ENCODE measurements at regions not wholly inside any gene's neighbourhood (a gene's known extent, or its start where the extent isn't known, plus 50 kb on each side); places are given as distances from the start of the nearest gene placed in this dataset.

DNA sequence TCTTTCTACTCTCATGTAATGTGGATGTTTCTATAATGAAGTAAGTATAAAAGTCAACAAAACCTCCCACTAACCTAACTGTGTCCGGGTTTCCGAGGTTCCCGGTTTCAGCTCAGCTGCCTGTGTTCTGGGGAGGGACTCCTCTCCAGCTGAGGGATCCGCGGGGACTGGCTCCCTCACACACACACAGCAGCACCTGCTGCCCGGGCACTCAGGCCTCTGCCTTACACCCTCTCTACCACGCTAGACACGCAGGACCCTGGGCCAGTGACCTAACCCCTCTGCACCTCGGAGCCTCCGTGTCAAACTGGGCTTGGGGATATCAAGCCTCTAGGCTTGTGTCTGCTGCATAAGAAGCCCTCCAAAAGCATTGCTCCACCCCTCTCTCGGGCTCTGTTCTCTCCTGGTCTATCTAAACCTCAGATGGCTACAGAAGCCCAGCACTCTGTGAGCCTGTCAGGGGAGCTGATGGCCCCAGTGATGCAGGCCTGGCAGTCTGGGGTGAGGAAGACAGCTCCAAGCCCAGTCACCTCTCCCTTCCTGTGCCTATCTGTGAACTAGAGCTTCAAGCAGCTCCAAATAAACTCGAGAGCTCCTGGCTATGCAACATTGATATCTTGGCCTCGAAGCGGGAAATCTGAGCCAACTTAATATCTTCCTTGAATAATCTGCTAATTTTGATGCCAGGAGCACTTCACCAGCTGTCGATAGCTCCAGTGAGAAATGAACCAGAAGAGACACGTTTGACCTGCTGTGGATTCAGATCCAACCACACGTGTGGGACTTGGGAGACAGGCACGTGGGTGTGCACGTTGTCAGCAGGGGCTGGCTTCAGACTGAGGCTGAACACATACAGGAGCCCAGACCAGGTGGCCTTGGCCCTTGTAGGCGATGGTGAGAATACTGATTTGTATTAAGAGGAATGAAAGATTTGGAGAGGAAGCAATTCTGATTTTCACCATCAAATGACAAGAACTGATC lies 232.7 kb upstream of the B3GAT1 start:
- DNase-seq (ENCODE audit: low read depth) = no peak

DNA sequence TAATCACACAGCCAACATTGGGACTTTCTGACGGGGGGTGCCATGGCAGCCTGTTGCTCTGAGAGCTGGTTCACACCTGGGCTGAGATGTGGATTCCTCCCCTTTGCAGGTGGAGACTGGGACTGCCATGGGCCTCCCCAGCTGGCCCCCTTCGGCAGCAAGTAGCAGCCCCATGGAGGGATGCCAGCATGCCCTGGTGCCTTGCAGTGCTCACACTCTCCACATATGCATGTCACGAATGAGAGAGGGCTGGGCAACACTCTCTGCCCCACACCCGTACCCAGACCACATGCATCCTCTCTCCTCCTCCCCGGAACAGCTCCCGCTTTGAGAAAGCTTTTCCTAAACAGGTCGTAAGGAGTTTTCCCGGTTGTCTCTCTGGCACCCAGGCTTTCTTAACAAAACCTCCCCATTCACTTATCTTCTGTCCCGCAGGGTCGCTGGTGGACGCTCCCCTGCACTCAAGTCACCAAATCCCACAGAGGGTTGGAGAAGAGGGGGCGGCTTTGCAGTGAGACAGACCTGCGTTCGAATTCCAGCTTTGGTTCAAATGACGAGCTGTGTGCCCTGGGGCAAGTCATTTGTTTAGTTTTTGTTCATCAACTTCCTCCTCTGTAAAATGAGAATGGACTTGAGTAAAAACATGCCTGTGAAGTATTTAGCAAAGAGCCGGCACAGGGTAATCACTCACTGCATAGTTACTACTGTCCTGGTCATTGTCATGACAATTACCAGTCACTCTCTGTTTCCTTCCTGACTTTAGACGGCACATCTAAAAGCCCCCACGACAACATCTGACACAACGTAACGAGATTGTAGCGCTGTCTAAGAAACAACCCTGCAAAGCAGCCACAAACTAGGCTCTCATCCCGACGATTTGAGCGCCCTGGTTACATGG lies 231.3 kb upstream of the B3GAT1 start:
- DNase-seq (ENCODE audit: low read depth) = no peak

DNA sequence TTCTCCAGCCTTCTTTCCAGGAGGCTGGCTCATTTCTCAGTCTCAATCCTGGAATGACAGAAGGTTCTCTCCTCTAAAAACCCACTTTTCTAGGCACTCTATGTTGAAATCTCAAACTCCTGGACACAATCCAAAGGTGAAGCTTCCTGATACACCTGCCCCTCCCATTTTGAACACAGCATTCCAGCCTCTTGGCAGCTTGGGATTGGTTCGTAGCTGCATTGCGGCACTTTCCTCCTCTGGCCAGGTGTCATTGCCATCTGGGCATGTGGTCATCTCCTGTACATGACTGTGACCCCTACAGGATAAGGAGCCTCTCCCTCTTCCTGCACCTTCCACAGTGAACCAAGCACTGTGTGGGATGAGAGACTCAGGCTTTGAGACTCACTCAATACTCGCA lies 230.2 kb upstream of the B3GAT1 start:
- DNase-seq (ENCODE audit: low read depth) = no peak

DNA sequence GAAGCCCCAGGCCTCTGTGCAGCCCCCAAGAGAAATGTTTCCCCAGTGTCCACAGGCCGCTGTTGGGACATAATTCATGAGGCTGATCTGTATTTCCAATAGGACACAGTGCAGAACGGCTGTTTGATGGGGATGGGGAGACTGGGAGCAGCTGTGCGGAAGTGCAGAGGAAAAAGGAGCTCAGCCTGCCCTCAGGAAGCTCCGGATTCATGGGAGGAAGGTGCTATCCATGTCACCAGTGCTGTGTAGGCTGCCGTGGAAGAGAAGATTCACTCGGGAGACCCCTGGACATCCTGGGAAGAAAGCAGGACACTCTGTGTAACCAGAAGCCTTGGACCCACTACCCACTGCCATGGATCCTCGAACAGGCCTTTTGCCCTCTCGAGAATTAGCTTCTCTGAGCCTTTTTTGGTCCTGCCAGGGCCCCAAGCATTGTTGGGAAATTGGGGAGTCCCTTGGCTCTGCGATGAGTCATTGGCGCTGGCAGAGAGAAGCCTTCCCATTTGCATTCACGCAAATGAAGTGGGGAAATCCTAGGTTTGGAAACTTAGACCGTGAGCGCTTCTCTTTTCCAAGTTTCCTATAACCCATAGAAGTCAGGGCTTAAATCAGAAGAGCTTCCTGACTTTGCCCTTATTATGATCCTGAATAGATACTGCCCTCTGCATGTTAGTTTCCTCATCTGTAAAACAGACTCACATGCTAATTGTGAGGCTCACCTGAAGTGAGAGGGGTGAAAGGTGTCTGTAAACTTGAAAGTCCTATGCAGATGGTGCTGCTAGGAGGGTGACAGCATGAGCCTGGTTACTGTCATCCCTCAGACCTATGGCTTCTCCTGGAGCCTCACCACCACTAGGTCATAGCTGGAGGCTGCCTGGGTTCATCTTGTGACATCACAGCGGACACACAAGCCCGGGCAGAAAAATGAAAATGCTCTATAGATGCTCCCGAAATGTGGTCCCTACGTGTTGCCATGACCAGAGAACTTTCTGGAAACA lies 229.2 kb upstream of the B3GAT1 start:
- no peak for DNase-seq (ENCODE audit: low read depth)

DNA sequence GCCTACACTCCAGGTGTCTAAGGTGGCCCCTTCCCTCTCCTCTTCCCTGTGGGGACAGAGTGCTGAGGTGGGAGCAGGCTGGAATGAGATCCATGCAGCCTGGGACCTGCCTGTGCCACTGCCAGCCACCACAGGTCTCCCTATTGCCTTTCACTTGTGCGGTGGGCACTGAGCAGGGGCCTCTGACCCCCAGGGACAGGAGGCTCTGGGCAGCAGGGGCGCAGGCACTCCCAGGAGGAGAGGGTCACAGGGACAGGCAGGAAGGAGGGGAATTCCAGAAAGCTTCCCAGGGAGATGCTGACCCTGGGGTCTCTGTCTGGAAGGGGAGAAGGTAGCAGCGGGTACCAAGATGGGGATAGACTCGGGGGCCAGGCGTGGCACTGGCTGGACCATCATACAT lies 228.5 kb upstream of the B3GAT1 start:
- DNase-seq (ENCODE audit: low read depth) = no peak

DNA sequence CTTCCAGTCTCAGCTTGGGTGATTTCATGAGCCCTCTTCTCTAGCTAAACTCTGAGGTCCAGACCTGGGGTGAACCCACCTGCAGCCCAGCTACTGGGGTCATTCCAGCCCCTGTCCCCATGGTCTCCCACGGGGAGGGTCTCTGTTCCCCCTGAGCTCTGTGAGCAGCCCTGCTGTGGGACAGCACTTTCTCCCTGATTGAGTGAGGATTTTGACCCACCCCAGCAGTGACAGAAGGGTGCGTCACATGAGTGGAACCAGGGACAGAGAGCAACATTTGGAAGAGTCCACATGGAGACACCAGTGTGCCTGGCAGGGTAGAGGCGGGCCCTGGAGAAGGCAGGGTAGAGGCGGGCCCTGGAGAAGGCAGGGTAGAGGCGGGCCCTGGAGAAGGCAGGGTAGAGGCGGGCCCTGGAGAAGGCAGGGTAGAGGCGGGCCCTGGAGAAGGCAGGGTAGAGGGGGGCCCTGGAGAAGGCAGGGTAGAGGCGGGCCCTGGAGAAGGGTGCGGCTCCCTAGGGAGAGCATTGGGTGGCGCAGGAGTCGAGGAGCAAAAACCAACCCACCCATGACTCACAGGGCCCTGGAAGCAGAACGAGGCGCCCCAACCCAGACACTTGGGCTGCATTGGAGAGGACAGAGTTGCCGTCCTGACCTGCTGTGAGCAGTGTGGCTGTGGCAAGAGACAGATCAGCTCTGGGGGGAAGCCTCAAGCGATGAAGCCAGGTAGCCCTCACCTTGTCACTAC lies 227.7 kb upstream of the B3GAT1 start:
- no peak for DNase-seq (ENCODE audit: low read depth)

DNA sequence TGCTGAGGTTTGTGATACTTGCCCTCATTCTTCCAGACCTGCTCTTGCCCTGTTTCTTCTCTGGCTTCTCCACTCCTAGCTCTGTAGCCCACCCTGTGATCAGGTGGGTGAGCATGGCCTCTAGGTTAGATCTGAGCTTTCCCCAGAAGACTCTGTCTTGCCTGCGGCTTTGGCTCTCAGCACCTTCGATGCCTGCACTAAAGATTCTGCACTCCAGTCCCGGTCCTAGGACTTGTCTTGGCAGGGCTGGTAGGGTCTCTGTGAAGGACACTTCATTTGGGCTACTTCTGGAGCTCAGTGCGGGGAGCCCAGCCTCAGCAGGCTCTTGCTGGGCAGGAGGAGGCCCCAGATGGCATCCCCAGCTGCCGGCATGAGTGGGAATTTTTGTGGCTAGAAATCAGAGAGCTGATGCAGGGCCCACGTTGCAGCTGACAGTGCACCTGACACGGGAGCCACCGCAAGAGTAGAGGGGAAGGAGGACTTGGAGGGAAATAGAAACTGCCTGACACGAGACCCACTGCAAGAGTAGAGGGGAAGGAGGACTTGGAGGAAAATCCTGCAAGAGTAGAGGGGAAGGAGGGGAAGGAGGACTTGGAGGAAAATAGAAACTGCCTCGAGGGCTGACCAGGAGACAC lies 226.9 kb upstream of the B3GAT1 start:
- no peak for DNase-seq (ENCODE audit: low read depth)

DNA sequence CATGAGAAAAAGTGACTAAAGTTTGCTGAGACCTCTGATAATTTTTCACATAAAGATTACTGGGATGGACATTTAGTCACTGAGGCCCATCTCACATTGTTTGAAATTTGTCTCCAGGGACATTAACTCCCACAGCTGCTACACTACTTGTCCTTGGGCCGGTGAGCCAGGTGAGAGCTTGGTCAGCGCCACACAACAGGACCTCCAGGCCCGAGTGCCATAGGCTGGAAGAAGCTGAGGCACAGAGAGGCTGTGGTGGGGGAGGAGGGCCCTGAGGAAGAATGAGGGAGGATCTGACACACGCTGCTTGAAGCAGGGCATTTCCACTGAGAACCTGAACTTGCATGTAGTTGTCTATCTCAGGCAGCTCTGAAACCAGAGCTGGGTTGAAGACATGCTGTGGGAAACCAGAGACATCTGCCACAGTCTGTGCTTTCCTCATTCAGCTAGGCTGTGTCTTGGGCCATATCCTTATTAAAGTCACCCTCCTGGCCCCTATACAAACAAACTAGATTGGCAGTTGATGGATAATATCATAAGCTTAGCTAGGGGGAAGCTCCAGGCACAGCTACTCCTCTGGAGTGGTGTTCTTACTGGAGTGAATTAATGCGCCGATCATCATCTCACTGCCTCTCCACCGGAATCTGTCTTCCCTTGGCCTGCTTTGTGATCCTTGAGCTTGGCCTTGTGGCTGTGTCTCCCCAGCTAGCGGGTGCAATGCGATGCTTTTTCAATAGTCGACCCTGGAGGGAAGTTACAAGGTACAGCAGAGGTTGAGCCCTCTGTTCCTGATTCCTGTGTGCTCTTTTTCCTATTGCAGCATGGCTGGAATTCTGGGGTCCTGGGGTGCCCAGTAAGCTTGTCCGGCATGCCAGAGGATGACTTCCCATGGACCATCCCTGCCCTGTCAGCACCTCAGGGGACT lies 225.3 kb upstream of the B3GAT1 start:
- no peak for DNase-seq (ENCODE audit: low read depth)

DNA sequence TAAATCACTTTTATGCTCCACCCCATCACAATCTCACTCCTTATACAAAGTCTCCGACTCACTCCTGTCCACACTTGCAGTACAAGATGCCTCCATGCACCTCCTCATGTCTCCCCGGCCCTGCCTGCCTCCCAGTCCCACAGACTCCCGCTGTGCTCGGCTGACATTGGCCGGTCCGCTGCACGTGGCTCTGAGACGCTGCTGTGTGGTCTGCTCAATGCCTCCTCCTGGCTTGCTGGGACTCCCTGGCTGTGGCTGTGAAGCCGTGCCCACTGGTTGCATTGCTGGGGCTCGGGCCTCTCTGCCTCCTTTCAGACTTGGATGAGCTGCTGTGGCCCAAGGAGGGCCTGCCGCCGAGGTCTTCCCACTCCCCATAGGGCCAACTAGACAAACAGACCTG lies 224.0 kb upstream of the B3GAT1 start:
- no peak for DNase-seq (ENCODE audit: low read depth)

DNA sequence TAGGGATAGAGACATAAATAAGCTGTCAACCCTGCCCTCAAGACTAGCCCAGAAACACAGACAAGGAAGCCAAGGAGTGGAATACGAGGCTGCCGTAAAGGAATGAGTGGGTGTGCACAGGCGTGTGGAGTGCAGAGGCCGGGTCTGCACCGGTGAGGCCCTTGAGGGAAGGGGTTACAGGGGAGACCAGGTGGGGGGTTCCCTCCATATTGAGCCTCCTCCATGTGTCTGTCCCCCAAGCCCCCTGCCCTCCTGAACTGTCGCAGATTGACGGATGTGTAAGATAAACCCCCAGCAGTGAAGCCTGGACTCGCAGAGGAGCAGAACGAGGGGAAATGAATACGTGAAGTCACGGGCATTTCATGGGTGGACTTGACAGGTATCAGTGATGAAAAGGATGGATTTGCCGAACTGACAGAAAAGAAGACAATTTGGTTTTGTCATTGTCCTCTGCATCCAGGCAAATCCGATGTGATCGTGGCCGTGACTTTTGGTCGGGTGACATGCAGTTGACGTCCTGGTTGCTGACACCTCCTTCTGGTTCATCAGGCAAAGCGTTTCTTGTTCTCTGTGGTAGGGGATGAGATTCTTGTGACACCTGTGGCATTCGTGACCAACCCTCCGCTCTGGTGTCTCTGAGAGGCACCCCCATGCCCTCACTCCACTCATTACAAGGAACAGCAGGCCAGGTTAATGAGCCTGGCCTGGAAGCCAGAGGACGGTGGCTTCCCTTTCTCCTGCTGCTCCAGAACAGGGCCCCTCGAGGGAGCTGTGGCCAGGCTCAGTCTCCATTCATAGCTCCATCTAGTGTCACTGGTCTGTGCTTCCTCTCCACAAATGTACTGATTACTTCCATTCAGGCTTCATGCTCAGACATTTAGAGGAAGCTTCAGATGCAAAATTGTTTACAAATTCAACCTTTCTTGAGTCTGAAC lies 223.1 kb upstream of the B3GAT1 start:
- no peak for DNase-seq (ENCODE audit: low read depth)

DNA sequence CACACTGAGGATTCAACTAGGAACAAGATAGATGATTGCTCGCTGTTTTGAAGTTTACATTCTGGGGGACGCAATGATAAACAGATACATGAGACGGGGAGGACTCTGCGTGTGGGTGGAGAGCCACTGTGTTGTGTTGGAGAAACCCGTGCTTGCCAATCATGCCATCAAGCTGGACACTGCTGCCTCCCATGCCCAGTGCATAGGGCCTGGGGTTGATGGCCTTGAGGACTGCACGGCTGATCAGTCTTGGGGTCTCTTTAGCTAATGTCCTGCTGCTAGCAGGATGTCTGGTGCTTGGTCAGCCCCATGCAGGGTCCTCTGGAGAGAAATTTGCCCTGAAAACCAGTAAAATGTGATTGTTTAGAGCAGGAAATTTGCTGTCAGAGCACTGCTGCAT lies 221.2 kb upstream of the B3GAT1 start:
- no peak for DNase-seq (ENCODE audit: low read depth)

DNA sequence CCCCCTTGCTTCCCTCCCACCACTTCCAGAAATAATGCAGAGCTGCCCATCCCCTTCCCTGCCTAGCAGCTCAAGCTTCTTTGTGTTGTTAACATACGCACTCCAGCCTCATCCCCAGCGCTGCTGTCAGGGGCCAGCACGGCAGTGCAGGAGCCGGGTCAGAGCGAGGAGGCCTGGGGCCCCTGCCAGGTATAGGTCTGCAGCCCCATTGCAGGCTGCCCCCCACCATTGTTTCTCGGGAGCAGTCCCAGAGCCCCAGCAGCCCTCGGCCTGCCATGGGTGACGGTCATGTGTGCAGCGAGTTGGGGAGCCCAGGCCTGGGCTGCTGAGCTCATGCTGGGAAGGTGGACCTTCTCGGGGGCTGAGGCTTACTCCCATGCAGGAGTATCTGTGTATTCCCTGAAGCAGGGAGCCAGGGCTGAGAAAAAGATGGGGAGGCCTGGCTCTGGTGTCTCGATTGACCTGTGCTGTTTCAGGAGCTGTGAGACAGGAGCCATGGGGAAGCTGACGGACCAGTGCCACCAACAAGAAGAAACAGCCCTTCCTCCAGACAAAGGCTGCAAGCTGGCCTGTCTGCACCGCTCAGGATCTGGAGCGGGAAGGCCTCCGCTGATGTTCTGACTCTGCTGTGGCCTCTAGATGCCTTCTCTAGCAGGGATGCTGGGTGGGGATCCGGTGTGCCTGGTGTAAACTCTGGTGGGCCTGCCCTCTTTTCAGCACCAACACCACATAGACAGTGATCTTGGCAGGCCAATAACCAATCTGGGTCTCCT lies 220.5 kb upstream of the B3GAT1 start:
- DNase-seq (ENCODE audit: low read depth) = no peak

DNA sequence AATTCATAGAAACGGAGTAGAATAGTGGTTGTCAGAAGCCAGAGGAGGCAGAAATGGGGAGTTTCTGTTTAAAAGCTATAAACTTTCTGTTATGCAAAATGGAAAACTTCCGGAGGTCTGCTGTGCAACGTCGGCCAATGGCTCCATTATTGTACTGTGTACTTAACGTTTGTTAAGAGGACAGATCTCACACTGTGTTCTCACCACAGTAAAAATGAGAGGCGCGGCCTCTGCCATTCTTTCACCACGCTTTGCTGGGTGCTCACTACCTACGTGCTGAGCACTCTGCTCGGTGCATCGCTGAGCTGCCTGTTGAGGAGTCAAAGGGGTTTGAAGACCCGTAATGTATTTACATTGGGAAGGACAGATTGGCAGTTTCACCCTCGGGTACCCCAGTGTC lies 218.8 kb upstream of the B3GAT1 start:
- DNase-seq (ENCODE audit: low read depth) = no peak

DNA sequence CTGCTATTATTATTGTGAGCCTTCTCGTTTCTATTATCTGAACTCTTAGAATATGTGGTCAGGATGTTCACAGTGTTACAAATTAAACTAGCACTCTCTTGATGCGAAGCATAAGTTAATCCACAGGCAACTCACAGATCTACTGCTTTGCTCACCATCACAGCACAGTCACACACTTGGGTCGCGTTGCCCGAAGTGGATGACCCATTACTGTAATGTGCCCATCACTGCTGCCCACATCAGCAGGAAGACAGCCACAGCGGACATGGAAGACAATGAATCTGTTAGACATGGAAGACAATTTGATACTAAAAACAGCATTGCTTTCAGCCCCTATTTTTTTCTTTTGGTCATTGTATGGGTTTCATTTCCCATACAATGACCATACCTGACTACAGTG lies 216.4 kb upstream of the B3GAT1 start:
- DNase-seq (ENCODE audit: low read depth) = no peak

DNA sequence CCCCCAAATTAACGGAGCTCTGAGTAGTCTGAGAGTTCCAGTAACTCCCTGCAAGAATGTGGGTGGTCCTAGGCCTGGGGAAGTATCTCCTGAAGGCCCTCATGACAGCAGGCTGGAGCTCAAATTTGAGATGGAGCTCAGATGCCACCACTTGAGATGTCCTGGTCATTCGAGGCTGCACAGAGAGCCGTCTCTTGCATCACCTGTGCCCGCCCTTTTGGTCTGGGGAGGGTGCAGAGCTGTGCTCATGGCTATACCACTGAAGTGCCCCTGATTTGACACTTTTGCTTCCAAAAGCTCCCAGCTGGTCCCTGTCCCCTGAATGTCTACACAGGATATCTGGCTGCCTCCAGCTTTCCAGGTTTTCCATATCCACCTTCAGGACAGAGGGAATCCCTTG lies 214.0 kb upstream of the B3GAT1 start:
- DNase-seq (ENCODE audit: low read depth) = no peak

DNA sequence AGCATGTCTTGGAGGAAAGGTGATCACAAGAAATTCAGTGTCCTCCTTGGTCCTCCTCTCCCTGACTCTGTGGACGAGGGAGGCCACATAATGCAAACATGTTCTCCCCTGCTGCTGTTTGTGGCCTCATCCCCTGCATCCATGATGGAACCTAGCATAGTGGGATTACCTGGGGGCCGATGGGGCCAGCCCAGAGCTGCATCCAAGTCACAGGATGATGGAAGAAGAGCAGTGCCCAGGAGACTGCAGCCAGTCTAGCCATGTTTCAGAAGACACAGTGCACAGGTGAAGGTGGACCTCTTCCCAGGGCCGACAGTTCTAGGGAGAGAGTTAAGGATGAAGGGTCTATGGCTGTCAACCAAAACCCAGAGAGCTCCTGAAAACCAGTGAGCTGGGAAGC lies 213.6 kb upstream of the B3GAT1 start:
- no peak for DNase-seq (ENCODE audit: low read depth)

DNA sequence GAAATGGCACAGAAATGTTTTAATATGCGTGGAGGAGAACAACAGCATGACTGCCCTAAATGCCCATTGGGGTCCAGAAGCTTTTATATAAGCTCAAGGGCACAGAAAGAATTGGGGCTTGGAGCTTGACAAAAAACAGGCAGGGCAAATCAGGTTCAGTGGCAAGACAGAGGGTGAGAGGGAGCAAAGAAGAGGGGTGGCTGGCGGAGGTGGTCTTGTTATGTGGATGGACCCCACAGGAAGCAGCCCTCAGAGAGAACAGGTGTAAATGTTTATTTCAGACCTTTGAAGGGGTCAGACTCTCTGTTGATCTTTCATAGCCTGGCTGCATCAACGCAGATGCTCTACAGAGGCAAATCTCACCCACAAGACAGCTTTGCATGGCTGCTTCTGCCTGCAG lies 213.1 kb upstream of the B3GAT1 start:
- no peak for DNase-seq (ENCODE audit: low read depth)
